CD4-positive, alpha-beta T cell treated with Interleukin-4 for 1 hour (primary cell): ENCODE measurements at regions not wholly inside any gene's neighbourhood (a gene's known extent, or its start where the extent isn't known, plus 50 kb on each side); places are given as distances from the start of the nearest gene placed in this dataset.

Experiments used
- DNase-seq, 2 donors: peaks; one replicate each; pipeline ENCODE4 v3.0.0-alpha.2; 2020 to 2022

GRCh38 chr1:72365693-72366092, 83.4 kb upstream of the NEGR1 start:
- no peak for DNase-seq

GRCh38 chr1:72362538-72362937, 80.2 kb upstream of the NEGR1 start:
- no peak for DNase-seq

- DNase-seq = no peak
Observed at GRCh38 chr1:72357411-72357810, 75.1 kb upstream of the NEGR1 start.

- DNase-seq = no peak
Observed at GRCh38 chr1:72355899-72356298, 73.6 kb upstream of the NEGR1 start.

GRCh38 chr1:72341661-72342060, 59.3 kb upstream of the NEGR1 start:
- DNase-seq = no peak

- DNase-seq = no peak
Observed at GRCh38 chr1:72336776-72337175, 54.4 kb upstream of the NEGR1 start.
